ENCODE measurements at regions not wholly inside any gene's neighbourhood (a gene's known extent, or its start where the extent isn't known, plus 50 kb on each side); places are given as distances from the start of the nearest gene placed in this dataset.
A peak's percentile ranks its signal among the peaks of the same experiment; 100 is the strongest.
"Not testable (repeated sequence)": the region's sequence is repeated elsewhere in the genome, so short reads cannot be mapped to it uniquely, and the experiment has no call there.

GRCh38 chr2:111482987-111483679, 362.4 kb downstream of the BCL2L11 start:
- peak; percentile 42 to 57 for DNase-seq

DNA sequence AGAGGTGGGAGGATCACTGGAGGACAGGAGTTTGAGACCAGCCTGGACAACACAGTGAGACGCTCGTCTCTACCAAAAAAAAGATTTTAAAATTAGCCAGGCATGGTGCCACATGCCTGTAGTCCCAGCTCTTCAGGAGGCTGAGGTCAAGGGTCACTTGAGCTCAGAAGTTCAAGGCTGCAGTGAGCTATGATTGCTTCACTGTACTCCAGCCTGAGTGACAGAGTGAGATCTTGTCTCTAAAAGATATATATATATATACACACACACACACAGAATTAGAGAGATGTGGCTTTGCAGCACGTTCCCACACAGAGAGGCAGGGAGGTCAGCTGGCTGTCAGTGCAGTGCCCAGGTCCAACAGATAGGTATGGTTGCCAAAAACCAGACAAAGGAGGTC, 363.4 kb downstream of the BCL2L11 start:
- DNase-seq = peak in 1 of 2 experiments; percentile 5

- peak; percentile 13 to 18 for DNase-seq
Observed at GRCh38 chr2:111485895-111486294, 365.2 kb downstream of the BCL2L11 start.

DNA sequence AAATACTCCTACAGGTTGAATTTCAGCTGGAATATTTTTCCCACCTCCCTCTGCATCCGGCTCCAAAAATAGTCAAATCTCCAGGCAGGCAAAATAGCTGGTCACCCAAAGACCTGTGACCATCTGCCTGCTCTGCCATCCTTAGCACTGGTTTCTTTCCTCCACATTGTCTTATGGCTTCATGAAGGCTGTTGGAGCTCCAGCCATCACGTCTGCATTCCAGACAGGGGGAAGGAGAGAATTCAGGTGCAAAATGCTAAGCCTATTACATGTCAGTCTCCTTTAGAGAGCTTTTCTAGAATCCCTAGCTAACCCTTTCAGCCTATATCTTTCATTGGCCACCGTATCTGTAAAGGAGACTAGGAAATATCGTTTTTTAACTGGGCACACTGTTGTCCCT, 367.7 kb downstream of the BCL2L11 start:
- DNase-seq = not testable (repeated sequence)

GRCh38 chr2:111489460-111489859, 368.7 kb downstream of the BCL2L11 start:
- not testable (repeated sequence) for DNase-seq

- DNase-seq = not testable (repeated sequence)
Observed at GRCh38 chr2:111491181-111491580, 370.5 kb downstream of the BCL2L11 start.

DNA sequence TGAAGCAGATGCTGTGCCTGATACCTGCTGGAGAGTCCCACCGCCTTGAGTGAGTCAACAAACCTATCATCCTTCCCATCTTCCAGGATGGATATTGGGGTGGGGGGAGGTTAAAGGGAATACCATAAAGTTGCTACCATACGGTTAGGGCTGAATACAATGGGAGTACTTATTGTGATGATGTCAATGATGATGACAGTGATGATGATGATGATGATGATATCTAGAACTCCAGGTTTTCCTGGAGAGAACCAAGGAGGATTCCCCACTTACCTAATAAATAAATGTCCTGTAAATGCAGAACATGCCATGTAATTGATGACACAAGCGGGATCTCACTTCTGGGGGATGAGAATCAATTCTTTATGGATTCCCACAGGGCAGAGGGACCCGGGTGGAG, 370.9 kb downstream of the BCL2L11 start:
- peak in 1 of 2 experiments; percentile 27 for DNase-seq

GRCh38 chr2:111492995-111493719, 372.4 kb downstream of the BCL2L11 start:
- peak in 1 of 2 experiments; percentile 21 for DNase-seq

DNA sequence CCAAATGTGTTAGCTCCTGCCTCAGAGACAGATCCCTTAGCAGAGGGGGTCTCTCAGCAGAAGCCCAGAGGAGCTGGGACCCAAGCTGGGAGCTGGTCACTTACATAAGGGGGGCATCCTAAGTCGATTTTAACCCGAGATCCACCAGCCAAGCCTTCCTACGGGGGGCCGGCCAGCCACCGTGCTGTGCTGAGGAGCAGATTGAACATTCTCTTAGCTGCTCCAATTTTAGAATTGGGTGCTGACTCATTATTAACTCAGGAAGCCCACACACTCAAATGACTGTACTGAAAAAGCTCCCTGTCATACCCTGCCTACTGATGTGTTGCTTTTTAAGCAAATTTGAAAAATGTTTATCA, 373.0 kb downstream of the BCL2L11 start:
- DNase-seq = peak; percentile 66 to 73

- DNase-seq = not testable (repeated sequence)
Observed at GRCh38 chr2:111494288-111494980, 373.7 kb downstream of the BCL2L11 start.

DNA sequence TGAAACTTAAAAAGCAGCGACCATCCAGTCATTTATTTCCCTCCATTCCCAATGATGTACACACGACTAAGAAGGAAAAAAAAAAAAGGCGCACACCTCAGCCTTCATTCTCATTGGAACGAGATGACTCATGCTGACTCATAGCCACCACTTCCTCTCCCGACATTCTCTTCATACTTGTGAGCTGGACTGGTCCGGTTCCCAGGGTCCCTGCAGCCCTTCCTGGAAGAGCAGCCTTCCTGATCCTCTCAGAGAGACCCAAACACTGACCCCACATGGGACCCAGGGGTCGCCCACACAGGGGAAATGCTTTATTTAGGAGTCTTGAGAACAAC, 374.2 kb downstream of the BCL2L11 start:
- DNase-seq = not testable (repeated sequence)

DNA sequence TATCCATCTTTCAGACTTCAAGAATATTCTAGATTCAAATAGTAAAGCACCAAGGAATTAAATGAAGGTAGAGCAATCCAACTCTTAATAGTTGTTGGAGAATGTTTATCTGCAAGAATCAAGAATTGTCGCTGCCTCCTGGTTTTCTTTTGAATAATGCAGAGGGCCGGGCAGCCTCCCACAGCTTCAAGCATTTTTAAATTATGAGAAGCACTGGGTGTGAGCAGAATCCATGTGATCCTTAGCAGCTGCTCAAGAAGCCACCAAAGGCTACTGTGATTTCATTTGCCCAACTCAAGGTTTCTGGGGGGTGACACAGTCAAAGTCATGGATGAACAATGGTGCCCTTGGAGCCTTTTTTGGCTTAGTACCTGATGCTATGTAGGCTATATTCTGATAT, 374.9 kb downstream of the BCL2L11 start:
- not testable (repeated sequence) for DNase-seq

GRCh38 chr2:111496176-111496575, 375.5 kb downstream of the BCL2L11 start:
- DNase-seq = peak in 1 of 2 experiments; percentile 4

DNA sequence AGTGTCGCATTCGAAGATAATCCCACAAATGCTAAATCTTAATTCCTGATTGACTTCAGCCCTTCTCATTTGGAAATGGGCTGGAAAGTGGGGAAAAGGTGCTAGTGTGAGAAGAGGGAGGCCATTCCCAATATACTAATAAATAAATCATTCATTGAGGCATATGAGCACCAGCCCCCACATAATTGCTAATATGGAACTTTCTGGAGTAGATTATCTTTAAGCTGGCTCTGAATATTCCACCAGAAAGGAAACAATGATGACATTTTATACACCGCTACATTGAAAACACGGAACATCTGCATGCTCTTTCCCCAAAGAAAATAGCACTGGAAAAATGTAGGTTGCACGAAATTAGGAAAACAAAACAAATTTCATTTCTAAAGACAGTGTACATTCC, 376.1 kb downstream of the BCL2L11 start:
- DNase-seq = not testable (repeated sequence)

GRCh38 chr2:111497270-111497669, 376.6 kb downstream of the BCL2L11 start:
- DNase-seq = peak in 1 of 2 experiments; percentile 0

- DNase-seq = not testable (repeated sequence)
Observed at GRCh38 chr2:111500536-111501062, 379.9 kb downstream of the BCL2L11 start.

DNA sequence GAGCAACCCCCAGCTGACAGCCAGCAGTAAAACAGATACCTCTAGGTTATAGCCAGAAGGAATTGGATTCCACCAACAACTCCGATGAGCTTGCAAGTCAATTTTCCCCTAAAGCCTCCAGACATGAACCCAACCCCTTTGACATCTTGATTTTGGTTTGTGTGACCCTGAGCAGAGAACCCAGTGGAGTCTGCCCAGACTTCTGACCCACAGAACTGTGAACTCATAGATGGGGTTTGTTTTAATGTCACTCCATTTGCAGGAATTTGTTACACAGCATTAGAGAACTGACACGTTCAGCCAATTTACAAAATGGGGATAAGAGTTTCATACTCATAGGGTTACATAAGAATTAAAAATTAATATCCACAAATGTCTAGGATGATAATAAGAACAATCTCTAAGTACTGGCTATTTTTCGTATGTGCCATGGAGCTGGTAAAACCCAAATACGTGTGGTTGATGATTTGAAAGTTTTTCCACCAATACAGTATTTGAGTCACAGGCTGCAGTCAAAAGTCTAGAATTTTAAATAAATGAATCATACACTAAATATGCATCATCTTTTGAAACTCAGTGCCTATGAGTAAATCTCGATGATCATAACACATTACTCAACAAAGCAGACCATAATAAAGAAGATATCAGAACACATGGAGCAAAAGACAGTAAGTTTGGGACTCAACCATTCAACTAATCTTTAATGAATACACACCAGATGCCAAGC, 380.0 kb downstream of the ANAPC1 start:
- DNase-seq = not testable (repeated sequence)

- DNase-seq = not testable (repeated sequence)
Observed at GRCh38 chr2:111504571-111504942, 379.4 kb downstream of the ANAPC1 start.

DNA sequence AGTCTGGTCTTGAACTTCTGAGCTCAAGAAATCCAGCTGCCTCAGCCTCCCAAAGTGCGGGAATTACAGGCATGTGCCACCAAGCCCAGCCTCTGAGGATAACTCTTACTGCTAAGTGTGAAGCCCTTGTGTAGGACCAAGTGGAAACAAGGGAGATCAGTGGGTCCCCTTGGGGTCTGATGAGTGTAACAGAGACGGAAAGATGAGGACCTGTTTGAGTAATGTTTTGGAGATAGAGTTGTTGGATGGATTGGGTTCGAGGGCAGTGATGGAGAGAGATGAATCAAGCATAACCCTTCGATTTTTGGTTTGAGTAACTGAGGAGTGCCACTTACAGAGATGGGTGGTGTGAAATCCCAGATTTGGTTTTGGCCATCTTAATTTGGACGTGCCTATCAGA, 378.7 kb downstream of the ANAPC1 start:
- not testable (repeated sequence) for DNase-seq

- DNase-seq = peak; percentile 57 to 61
Observed at GRCh38 chr2:111506936-111507335, 377.1 kb downstream of the ANAPC1 start.

DNA sequence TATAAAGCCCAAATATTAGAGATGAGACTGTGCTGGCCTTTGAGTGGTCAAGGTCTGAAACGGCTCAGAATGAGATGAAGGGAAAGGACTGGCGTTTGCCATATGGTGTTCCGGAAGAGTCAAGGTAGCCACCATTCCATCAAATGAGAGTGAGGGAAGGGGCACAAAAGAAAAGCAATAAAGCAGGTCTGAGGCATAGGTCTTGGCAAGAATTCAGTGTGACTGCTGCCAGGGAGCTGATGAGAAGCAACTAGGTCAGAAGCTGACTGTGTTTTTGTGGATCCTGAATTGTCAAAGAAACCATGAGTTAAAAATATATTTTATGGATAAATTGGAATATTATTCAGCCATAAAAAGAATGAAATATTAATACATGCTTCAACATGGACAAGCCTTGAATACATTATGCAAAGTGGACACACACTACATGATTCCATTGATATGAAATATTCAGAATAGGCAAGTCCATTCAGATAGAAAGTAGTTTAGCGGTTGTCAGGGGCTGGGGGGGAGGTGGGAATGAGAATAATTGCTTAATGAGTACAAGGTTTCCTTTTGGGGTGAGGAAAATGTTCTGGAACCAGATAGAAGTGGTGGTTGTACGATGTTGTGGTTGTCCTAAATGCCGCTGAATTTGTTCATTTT, 374.6 kb downstream of the ANAPC1 start:
- DNase-seq = not testable (repeated sequence)

- not testable (repeated sequence) for DNase-seq
Observed at GRCh38 chr2:111510384-111510783, 373.6 kb downstream of the ANAPC1 start.

All from activated T-cell treated with anti-CD3 and anti-CD28 coated beads, Interleukin-2, amount 50 U/mL, for 48 hours (primary cell).